HFFc6 (cell line): ENCODE measurements at regions not wholly inside any gene's neighbourhood (a gene's known extent, or its start where the extent isn't known, plus 50 kb on each side); places are given as distances from the start of the nearest gene placed in this dataset.

Source experiments
- DNase-seq: peaks from one replicate; pipeline ENCODE4 v3.0.0-alpha.2; 2018
- H3K27ac Mint-ChIP-seq: 2 replicates; pipeline ENCODE4 v1.8.0; 2020; ENCODE audit warnings: mild to moderate bottlenecking, mixed read lengths
- H3K27me3 Mint-ChIP-seq: 2 replicates; pipeline ENCODE4 v1.8.0; 2021; ENCODE audit warnings: mild to moderate bottlenecking, moderate library complexity, mixed read lengths; ENCODE audit not compliant: insufficient read depth
- H3K36me3 Mint-ChIP-seq: 2 replicates; pipeline ENCODE4 v1.8.0; 2021; ENCODE audit warnings: low read depth, mixed read lengths
- H3K4me1 Mint-ChIP-seq: 2 replicates; pipeline ENCODE4 v1.8.0; 2020; ENCODE audit warnings: low read depth, mixed read lengths
- H3K4me3 Mint-ChIP-seq: 2 replicates; pipeline ENCODE4 v1.8.0; 2020; ENCODE audit warnings: mild to moderate bottlenecking, moderate library complexity, mixed read lengths
- H3K9me3 Mint-ChIP-seq: 2 replicates; pipeline ENCODE4 v1.8.0; 2020; ENCODE audit warnings: mild to moderate bottlenecking, mixed read lengths
- TF ChIP-seq, protein P1 (sequence below): fragments of 200-600 bp; sonication (generic); IDR thresholded peaks from 2 replicates; pipeline ENCODE4 v1.5.0; 2021; ENCODE audit warnings: antibody characterized with exemption, mild to moderate bottlenecking

DNA sequence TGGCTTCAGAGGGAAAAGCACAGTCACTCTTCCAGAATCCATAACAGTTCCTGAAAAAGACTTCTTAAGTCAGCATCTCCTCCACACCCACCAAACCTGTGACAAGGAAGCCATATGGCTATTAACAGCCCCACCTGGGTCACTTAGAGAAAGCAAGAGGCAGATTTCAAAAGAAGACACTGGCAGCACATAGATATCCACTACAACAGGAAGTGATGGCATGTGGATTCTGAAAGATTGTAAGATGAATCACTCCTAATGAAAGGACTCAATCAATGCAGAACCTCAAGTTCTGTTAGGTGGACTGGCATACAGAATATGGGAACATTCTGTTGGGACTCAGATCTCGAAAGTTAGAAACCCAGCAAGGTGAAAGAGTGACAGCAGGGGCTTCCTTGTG is 365.9 kb downstream of the TGFB2 start:
- TF ChIP-seq, protein P1, sequence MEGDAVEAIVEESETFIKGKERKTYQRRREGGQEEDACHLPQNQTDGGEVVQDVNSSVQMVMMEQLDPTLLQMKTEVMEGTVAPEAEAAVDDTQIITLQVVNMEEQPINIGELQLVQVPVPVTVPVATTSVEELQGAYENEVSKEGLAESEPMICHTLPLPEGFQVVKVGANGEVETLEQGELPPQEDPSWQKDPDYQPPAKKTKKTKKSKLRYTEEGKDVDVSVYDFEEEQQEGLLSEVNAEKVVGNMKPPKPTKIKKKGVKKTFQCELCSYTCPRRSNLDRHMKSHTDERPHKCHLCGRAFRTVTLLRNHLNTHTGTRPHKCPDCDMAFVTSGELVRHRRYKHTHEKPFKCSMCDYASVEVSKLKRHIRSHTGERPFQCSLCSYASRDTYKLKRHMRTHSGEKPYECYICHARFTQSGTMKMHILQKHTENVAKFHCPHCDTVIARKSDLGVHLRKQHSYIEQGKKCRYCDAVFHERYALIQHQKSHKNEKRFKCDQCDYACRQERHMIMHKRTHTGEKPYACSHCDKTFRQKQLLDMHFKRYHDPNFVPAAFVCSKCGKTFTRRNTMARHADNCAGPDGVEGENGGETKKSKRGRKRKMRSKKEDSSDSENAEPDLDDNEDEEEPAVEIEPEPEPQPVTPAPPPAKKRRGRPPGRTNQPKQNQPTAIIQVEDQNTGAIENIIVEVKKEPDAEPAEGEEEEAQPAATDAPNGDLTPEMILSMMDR: no peak
- H3K4me3 Mint-ChIP-seq: no peak overlapping the region
- peaks cover 7% of the 10 kb centered on the region; the same call in 1 of the 2 replicates for H3K27me3 Mint-ChIP-seq
- H3K9me3 Mint-ChIP-seq: peaks cover 9% of the 10 kb centered on the region; the same call in 1 of the 2 replicates
- H3K27ac Mint-ChIP-seq: no peak overlapping the region
- no peaks in the 10 kb centered on the region for H3K36me3 Mint-ChIP-seq
- DNase-seq: no peak
- peaks cover 25% of the 10 kb centered on the region for H3K4me1 Mint-ChIP-seq

DNA sequence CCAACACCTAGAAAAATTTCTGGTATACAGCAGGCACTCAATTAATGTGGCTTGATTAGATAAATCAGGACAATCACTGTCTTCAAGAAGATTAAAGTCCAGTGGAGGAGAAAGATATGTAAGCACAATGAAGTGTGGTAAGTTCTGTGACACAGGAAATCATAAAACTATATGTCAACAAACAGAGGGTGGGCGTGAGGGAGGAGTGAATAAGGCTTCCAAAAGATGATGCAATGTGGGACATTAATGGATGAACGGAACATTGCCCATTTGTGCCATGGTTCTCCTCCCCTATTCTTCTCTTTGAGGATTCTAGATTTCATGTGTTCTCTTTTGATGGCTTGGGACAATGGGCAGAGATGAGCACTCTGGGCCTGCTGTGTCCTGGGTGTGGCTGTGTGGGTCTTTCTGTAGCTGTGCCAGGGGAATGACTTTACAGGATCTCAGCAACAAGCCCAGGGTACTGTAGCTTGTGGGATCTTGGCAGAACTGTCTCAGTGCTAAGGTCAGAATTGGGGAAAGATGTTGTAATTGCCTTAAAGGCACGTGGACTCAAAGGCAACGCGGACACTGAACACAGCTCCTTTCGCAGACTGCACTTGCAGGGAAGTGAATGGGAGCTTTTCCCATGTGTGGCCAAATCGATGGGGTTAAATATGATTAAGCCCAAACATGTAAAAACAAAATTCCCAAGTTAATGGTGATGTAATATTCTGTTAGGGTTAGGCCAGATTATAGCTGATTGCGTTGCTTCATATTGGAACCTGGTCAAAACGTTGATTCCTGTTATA is 366.9 kb downstream of the TGFB2 start:
- peaks cover 7% of the 10 kb centered on the region; the same call in 1 of the 2 replicates for H3K27me3 Mint-ChIP-seq
- DNase-seq: no peak
- H3K4me3 Mint-ChIP-seq: no peak overlapping the region

DNA sequence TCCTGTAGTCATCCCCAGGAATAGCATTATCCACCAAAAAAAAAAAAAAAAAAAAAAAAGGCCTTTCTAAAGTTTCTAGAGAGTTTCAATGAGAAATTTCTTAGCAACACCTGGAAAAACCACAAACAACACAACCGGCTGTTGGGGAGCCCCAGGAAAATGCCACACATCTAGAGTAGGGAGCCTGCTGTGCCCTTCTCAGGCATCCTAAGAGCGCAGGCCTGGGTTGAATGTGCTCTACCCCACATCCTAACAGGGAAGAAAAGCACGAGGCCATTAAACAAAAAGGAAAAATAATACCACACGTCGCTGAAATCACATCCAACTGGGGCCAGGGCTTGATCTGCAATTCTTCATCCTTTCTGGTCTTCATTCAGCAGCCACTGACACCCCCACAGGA is 367.5 kb downstream of the TGFB2 start:
- H3K27me3 Mint-ChIP-seq: peaks cover 7% of the 10 kb centered on the region; the same call in 1 of the 2 replicates
- TF ChIP-seq, protein P1: no peak
- H3K9me3 Mint-ChIP-seq: peaks cover 9% of the 10 kb centered on the region; the same call in 1 of the 2 replicates
- no peak for DNase-seq
- no peaks in the 10 kb centered on the region for H3K36me3 Mint-ChIP-seq
- no peak overlapping the region for H3K4me3 Mint-ChIP-seq
- peaks cover 25% of the 10 kb centered on the region for H3K4me1 Mint-ChIP-seq
- no peak overlapping the region; the same call in 1 of the 2 replicates for H3K27ac Mint-ChIP-seq

More for the DNA sequence above, 366.9 kb downstream of the TGFB2 start:
- H3K36me3 Mint-ChIP-seq: no peaks in the 10 kb centered on the region
- peaks cover 9% of the 10 kb centered on the region; the same call in 1 of the 2 replicates for H3K9me3 Mint-ChIP-seq
- TF ChIP-seq, protein P1: no peak
- H3K4me1 Mint-ChIP-seq: peaks cover 19% of the 10 kb centered on the region
- no peak overlapping the region for H3K27ac Mint-ChIP-seq

DNA sequence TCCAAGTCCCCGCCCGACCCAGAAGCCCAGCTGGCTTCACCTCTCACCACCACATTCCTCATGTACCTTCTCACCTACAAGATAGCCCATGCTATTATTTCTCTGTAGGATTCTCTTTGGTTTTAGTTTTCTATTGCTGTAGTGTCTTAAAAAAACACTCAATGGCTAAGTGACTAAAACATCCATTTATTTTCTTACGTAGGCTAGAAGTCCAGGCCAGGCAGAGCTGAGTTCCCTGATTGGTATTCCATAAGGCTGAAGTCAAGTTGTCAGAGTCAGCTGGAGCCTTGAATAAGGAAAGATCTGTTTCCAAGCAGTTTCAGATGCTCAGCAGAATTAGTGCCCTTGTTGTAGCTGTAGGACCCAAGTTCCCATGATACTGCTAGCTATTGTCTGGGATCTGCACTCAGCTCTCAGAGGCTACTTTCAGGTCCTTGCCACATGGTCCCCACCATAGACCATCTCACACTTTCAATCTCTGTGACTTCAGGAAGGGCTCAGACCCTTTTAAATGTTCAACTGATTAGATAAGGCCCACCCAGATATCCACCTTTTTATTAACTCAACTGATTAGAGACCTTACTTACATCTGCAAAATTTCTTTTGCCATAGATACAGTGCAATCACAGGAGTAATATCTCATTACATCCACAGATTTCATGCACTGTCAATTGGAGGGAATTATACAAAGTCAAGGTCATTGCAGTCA is 371.0 kb downstream of the TGFB2 start:
- H3K4me1 Mint-ChIP-seq: peaks cover 39% of the 10 kb centered on the region
- peaks cover 2% of the 10 kb centered on the region; the same call in 1 of the 2 replicates for H3K27me3 Mint-ChIP-seq
- TF ChIP-seq, protein P1: no peak
- no peaks in the 10 kb centered on the region for H3K36me3 Mint-ChIP-seq
- H3K9me3 Mint-ChIP-seq: peaks cover 9% of the 10 kb centered on the region; the same call in 1 of the 2 replicates
- no peak for DNase-seq
- no peak overlapping the region for H3K27ac Mint-ChIP-seq
- H3K4me3 Mint-ChIP-seq: no peak overlapping the region

DNA sequence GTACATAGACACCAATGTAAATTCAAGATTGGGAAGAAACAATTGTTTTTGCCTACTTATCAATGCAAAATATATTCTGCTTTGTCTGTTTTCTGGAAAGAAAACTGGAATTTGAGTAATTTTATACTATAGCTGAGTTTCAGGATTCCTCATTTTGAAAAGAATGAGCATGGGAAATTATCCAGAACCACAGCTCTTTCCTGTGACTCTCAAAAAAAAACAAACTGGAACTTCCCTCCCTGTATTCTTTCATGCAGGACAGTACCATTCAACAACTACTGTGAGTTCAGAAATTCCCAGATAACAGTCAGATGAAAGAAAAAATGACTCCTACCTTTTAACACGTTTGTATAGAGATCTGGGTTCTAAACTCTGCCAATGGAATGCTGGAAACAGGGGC is 372.4 kb downstream of the TGFB2 start:
- Mint-ChIP-seq H3K4me1 (peaks cover 28% of the 10 kb centered on the region), H3K36me3 (no peaks in the 10 kb centered on the region), H3K27me3 (peaks cover 2% of the 10 kb centered on the region; the same call in 1 of the 2 replicates), H3K27ac (no peak overlapping the region), H3K4me3 (no peak overlapping the region), H3K9me3 (peaks cover 9% of the 10 kb centered on the region; the same call in 1 of the 2 replicates)
- TF ChIP-seq, protein P1: no peak
- no peak for DNase-seq
